ENCODE measurements at regions not wholly inside any gene's neighbourhood (a gene's known extent, or its start where the extent isn't known, plus 50 kb on each side); places are given as distances from the start of the nearest gene placed in this dataset.
A peak's percentile ranks its signal among the peaks of the same experiment; 100 is the strongest.

GRCh38 chr3:181330257-181330656 lies 340.7 kb upstream of the DNAJC19 start:
- Mint-ChIP-seq H3K27ac (ENCODE audit: unreplicated experiment) (no peak overlapping the region), H3K4me3 (ENCODE audit: unreplicated experiment) (no peak overlapping the region)

GRCh38 chr3:181329024-181329423 lies 339.5 kb upstream of the DNAJC19 start:
- no peaks in the 10 kb centered on the region for H3K9me3 Mint-ChIP-seq (ENCODE audit: unreplicated experiment)
- H3K27me3 Mint-ChIP-seq (ENCODE audit: unreplicated experiment), result no peaks in the 10 kb centered on the region
- DNase-seq, result no peak
- H3K36me3 Mint-ChIP-seq (ENCODE audit: unreplicated experiment), result no peaks in the 10 kb centered on the region
- peaks cover 29% of the 10 kb centered on the region for H3K4me1 Mint-ChIP-seq (ENCODE audit: low read depth, unreplicated experiment)
- no peak for TF ChIP-seq CTCF (IDR thresholded peaks at IDR 0.05; ENCODE audit: partially characterized antibody, unreplicated experiment)
- peak overlapping the region; percentile 24 for H3K27ac Mint-ChIP-seq (ENCODE audit: unreplicated experiment)
- no peak overlapping the region for H3K4me3 Mint-ChIP-seq (ENCODE audit: unreplicated experiment)

More at GRCh38 chr3:181330257-181330656, 340.7 kb upstream of the DNAJC19 start:
- no peak for DNase-seq
- H3K27me3 Mint-ChIP-seq (ENCODE audit: unreplicated experiment), result no peaks in the 10 kb centered on the region
- no peaks in the 10 kb centered on the region for H3K36me3 Mint-ChIP-seq (ENCODE audit: unreplicated experiment)
- TF ChIP-seq CTCF (IDR thresholded peaks at IDR 0.05; ENCODE audit: partially characterized antibody, unreplicated experiment), result no peak
- H3K4me1 Mint-ChIP-seq (ENCODE audit: low read depth, unreplicated experiment), result peaks cover 29% of the 10 kb centered on the region
- no peaks in the 10 kb centered on the region for H3K9me3 Mint-ChIP-seq (ENCODE audit: unreplicated experiment)

- Mint-ChIP-seq H3K9me3 (ENCODE audit: unreplicated experiment) (no peaks in the 10 kb centered on the region), H3K4me3 (ENCODE audit: unreplicated experiment) (no peak overlapping the region), H3K36me3 (ENCODE audit: unreplicated experiment) (peaks cover 5% of the 10 kb centered on the region), H3K27ac (ENCODE audit: unreplicated experiment) (peak overlapping the region; percentile 75), H3K27me3 (ENCODE audit: unreplicated experiment) (no peaks in the 10 kb centered on the region), H3K4me1 (ENCODE audit: low read depth, unreplicated experiment) (peaks cover 29% of the 10 kb centered on the region)
- TF ChIP-seq CTCF (IDR thresholded peaks at IDR 0.05; ENCODE audit: partially characterized antibody, unreplicated experiment), result no peak
- peak; percentile 17 for DNase-seq
Observed at GRCh38 chr3:181328346-181328745, 338.8 kb upstream of the DNAJC19 start.

- Mint-ChIP-seq H3K4me1 (ENCODE audit: low read depth, unreplicated experiment) (peaks cover 29% of the 10 kb centered on the region), H3K27me3 (ENCODE audit: unreplicated experiment) (no peaks in the 10 kb centered on the region)
Observed at GRCh38 chr3:181327349-181327748, 337.8 kb upstream of the DNAJC19 start.

More at GRCh38 chr3:181327349-181327748, 337.8 kb upstream of the DNAJC19 start:
- DNase-seq, result no peak
- no peak overlapping the region for H3K27ac Mint-ChIP-seq (ENCODE audit: unreplicated experiment)
- no peak overlapping the region for H3K4me3 Mint-ChIP-seq (ENCODE audit: unreplicated experiment)
- TF ChIP-seq CTCF (IDR thresholded peaks at IDR 0.05; ENCODE audit: partially characterized antibody, unreplicated experiment), result no peak
- H3K36me3 Mint-ChIP-seq (ENCODE audit: unreplicated experiment), result peaks cover 15% of the 10 kb centered on the region
- H3K9me3 Mint-ChIP-seq (ENCODE audit: unreplicated experiment), result peaks cover 7% of the 10 kb centered on the region

Data from glutamatergic neuron (in vitro differentiated cells).